ENCODE measurements at regions not wholly inside any gene's neighbourhood (a gene's known extent, or its start where the extent isn't known, plus 50 kb on each side); places are given as distances from the start of the nearest gene placed in this dataset.

DNA sequence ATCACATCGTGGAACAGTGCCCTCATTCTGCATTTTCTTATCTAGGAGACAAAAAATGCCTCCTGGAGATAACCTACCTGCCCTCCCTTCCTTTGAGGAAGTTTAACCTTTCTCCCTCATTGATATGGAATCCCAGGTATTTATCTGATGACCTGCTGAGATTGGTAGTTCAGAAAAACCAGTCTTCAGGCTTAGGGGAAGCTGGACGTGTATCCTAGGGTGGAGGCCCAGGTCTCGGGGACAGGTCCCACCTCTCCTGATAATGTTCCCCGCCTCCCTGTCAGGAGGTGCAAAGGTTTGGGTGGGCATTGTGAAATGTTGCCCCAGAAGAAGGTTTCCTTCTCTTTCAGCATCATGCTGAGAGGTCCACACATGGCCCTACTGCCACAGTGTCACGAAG, 186.9 kb upstream of the NAV2 start:
- TF ChIP-seq, protein P1, sequence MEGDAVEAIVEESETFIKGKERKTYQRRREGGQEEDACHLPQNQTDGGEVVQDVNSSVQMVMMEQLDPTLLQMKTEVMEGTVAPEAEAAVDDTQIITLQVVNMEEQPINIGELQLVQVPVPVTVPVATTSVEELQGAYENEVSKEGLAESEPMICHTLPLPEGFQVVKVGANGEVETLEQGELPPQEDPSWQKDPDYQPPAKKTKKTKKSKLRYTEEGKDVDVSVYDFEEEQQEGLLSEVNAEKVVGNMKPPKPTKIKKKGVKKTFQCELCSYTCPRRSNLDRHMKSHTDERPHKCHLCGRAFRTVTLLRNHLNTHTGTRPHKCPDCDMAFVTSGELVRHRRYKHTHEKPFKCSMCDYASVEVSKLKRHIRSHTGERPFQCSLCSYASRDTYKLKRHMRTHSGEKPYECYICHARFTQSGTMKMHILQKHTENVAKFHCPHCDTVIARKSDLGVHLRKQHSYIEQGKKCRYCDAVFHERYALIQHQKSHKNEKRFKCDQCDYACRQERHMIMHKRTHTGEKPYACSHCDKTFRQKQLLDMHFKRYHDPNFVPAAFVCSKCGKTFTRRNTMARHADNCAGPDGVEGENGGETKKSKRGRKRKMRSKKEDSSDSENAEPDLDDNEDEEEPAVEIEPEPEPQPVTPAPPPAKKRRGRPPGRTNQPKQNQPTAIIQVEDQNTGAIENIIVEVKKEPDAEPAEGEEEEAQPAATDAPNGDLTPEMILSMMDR (IDR thresholded peaks at IDR 0.05; ENCODE audit: insufficient read depth, low read depth, low read length): no peak
- no peak for TF ChIP-seq EZH2 (IDR thresholded peaks at IDR 0.05; ENCODE audit: insufficient read depth, low read length)
